ENCODE measurements at regions not wholly inside any gene's neighbourhood (a gene's known extent, or its start where the extent isn't known, plus 50 kb on each side); places are given as distances from the start of the nearest gene placed in this dataset.
A peak's percentile ranks its signal among the peaks of the same experiment; 100 is the strongest.

- Histone ChIP-seq H3K9ac (ENCODE audit: low read depth, low read length) (no peak overlapping the region), H3K27ac (ENCODE audit: low read depth, low read length) (no peak overlapping the region), H3K36me3 (ENCODE audit: control insufficient read depth, insufficient read depth, low read length) (no peaks in the 10 kb centered on the region), H3K9me3 (ENCODE audit: control insufficient read depth, insufficient read depth, low read length) (no peaks in the 10 kb centered on the region), H3K27me3 (ENCODE audit: control insufficient read depth, insufficient read depth, low read length) (no peaks in the 10 kb centered on the region), H3K4me1 (ENCODE audit: control insufficient read depth, insufficient read depth, low read length) (peaks cover 14% of the 10 kb centered on the region; the same call in 1 of the 2 replicates), H3K4me3 (ENCODE audit: low read depth, low read length) (no peak overlapping the region)
These were observed 589.4 kb upstream of the ADGRL4 start for GRCh38 chr1:79595931-79596330.

- H3K4me1 ChIP-seq (ENCODE audit: control insufficient read depth, insufficient read depth, low read length) = peaks cover 31% of the 10 kb centered on the region
- no peak overlapping the region for H3K4me3 ChIP-seq (ENCODE audit: low read depth, low read length)
- no peak overlapping the region for H3K27ac ChIP-seq (ENCODE audit: low read depth, low read length)
- H3K9me3 ChIP-seq (ENCODE audit: control insufficient read depth, insufficient read depth, low read length) = no peaks in the 10 kb centered on the region
- H3K27me3 ChIP-seq (ENCODE audit: control insufficient read depth, insufficient read depth, low read length) = no peaks in the 10 kb centered on the region
- H3K9ac ChIP-seq (ENCODE audit: low read depth, low read length) = no peak overlapping the region
- H3K36me3 ChIP-seq (ENCODE audit: control insufficient read depth, insufficient read depth, low read length) = no peaks in the 10 kb centered on the region
These were observed 587.7 kb upstream of the ADGRL4 start for GRCh38 chr1:79594121-79594698.

GRCh38 chr1:79592707-79593106, 586.2 kb upstream of the ADGRL4 start:
- H3K27ac ChIP-seq (ENCODE audit: low read depth, low read length) = no peak overlapping the region
- H3K27me3 ChIP-seq (ENCODE audit: control insufficient read depth, insufficient read depth, low read length) = no peaks in the 10 kb centered on the region
- H3K9ac ChIP-seq (ENCODE audit: low read depth, low read length) = no peak overlapping the region
- no peak overlapping the region for H3K4me3 ChIP-seq (ENCODE audit: low read depth, low read length)
- H3K4me1 ChIP-seq (ENCODE audit: control insufficient read depth, insufficient read depth, low read length) = peaks cover 46% of the 10 kb centered on the region
- no peaks in the 10 kb centered on the region for H3K36me3 ChIP-seq (ENCODE audit: control insufficient read depth, insufficient read depth, low read length)
- no peaks in the 10 kb centered on the region for H3K9me3 ChIP-seq (ENCODE audit: control insufficient read depth, insufficient read depth, low read length)

GRCh38 chr1:79588719-79589118, 582.2 kb upstream of the ADGRL4 start:
- H3K27me3 ChIP-seq (ENCODE audit: control insufficient read depth, insufficient read depth, low read length) = no peaks in the 10 kb centered on the region
- H3K4me1 ChIP-seq (ENCODE audit: control insufficient read depth, insufficient read depth, low read length) = peaks cover 56% of the 10 kb centered on the region
- H3K36me3 ChIP-seq (ENCODE audit: control insufficient read depth, insufficient read depth, low read length) = no peaks in the 10 kb centered on the region
- peak overlapping the region; percentile 4 for H3K4me3 ChIP-seq (ENCODE audit: low read depth, low read length)
- peak overlapping the region; percentile 27; the same call in 1 of the 2 replicates for H3K9ac ChIP-seq (ENCODE audit: low read depth, low read length)
- peaks cover 11% of the 10 kb centered on the region for H3K9me3 ChIP-seq (ENCODE audit: control insufficient read depth, insufficient read depth, low read length)
- peak overlapping the region; percentile 83 for H3K27ac ChIP-seq (ENCODE audit: low read depth, low read length)

- Histone ChIP-seq H3K36me3 (ENCODE audit: control insufficient read depth, insufficient read depth, low read length) (no peaks in the 10 kb centered on the region), H3K4me3 (ENCODE audit: low read depth, low read length) (no peak overlapping the region), H3K4me1 (ENCODE audit: control insufficient read depth, insufficient read depth, low read length) (peaks cover 54% of the 10 kb centered on the region), H3K27me3 (ENCODE audit: control insufficient read depth, insufficient read depth, low read length) (no peaks in the 10 kb centered on the region), H3K9me3 (ENCODE audit: control insufficient read depth, insufficient read depth, low read length) (peaks cover 11% of the 10 kb centered on the region), H3K27ac (ENCODE audit: low read depth, low read length) (no peak overlapping the region), H3K9ac (ENCODE audit: low read depth, low read length) (no peak overlapping the region)
These were observed 580.7 kb upstream of the ADGRL4 start for GRCh38 chr1:79587229-79587628.

- no peak overlapping the region for H3K27ac ChIP-seq (ENCODE audit: low read depth, low read length)
- no peaks in the 10 kb centered on the region for H3K27me3 ChIP-seq (ENCODE audit: control insufficient read depth, insufficient read depth, low read length)
- no peaks in the 10 kb centered on the region for H3K36me3 ChIP-seq (ENCODE audit: control insufficient read depth, insufficient read depth, low read length)
- H3K9me3 ChIP-seq (ENCODE audit: control insufficient read depth, insufficient read depth, low read length) = peaks cover 11% of the 10 kb centered on the region
- H3K4me1 ChIP-seq (ENCODE audit: control insufficient read depth, insufficient read depth, low read length) = peaks cover 41% of the 10 kb centered on the region
- H3K4me3 ChIP-seq (ENCODE audit: low read depth, low read length) = no peak overlapping the region
- H3K9ac ChIP-seq (ENCODE audit: low read depth, low read length) = no peak overlapping the region
These were observed 579.3 kb upstream of the ADGRL4 start for GRCh38 chr1:79585801-79586200.

- Histone ChIP-seq H3K9ac (ENCODE audit: low read depth, low read length) (no peak overlapping the region), H3K27ac (ENCODE audit: low read depth, low read length) (no peak overlapping the region), H3K27me3 (ENCODE audit: control insufficient read depth, insufficient read depth, low read length) (no peaks in the 10 kb centered on the region), H3K36me3 (ENCODE audit: control insufficient read depth, insufficient read depth, low read length) (no peaks in the 10 kb centered on the region), H3K4me1 (ENCODE audit: control insufficient read depth, insufficient read depth, low read length) (0 out of 2 replicates have a peak, but pooled peaks cover 3% of the 10 kb centered on the region), H3K9me3 (ENCODE audit: control insufficient read depth, insufficient read depth, low read length) (no peaks in the 10 kb centered on the region), H3K4me3 (ENCODE audit: low read depth, low read length) (no peak overlapping the region)
These were observed 568.9 kb upstream of the ADGRL4 start for GRCh38 chr1:79575424-79575823.

- Histone ChIP-seq H3K36me3 (ENCODE audit: control insufficient read depth, insufficient read depth, low read length) (no peaks in the 10 kb centered on the region), H3K27me3 (ENCODE audit: control insufficient read depth, insufficient read depth, low read length) (no peaks in the 10 kb centered on the region), H3K4me1 (ENCODE audit: control insufficient read depth, insufficient read depth, low read length) (no peaks in the 10 kb centered on the region), H3K27ac (ENCODE audit: low read depth, low read length) (no peak overlapping the region), H3K9me3 (ENCODE audit: control insufficient read depth, insufficient read depth, low read length) (no peaks in the 10 kb centered on the region), H3K9ac (ENCODE audit: low read depth, low read length) (no peak overlapping the region), H3K4me3 (ENCODE audit: low read depth, low read length) (no peak overlapping the region)
These were observed 561.9 kb upstream of the ADGRL4 start for GRCh38 chr1:79568411-79568810.

- no peaks in the 10 kb centered on the region for H3K36me3 ChIP-seq (ENCODE audit: control insufficient read depth, insufficient read depth, low read length)
- H3K27ac ChIP-seq (ENCODE audit: low read depth, low read length) = no peak overlapping the region
- H3K4me1 ChIP-seq (ENCODE audit: control insufficient read depth, insufficient read depth, low read length) = no peaks in the 10 kb centered on the region
- no peak overlapping the region for H3K4me3 ChIP-seq (ENCODE audit: low read depth, low read length)
- H3K27me3 ChIP-seq (ENCODE audit: control insufficient read depth, insufficient read depth, low read length) = no peaks in the 10 kb centered on the region
- H3K9ac ChIP-seq (ENCODE audit: low read depth, low read length) = no peak overlapping the region
- peaks cover 3% of the 10 kb centered on the region; the same call in 1 of the 2 replicates for H3K9me3 ChIP-seq (ENCODE audit: control insufficient read depth, insufficient read depth, low read length)
These were observed 555.0 kb upstream of the ADGRL4 start for GRCh38 chr1:79561521-79561978.

GRCh38 chr1:79556189-79556588, 549.7 kb upstream of the ADGRL4 start:
- H3K4me3 ChIP-seq (ENCODE audit: low read depth, low read length) = no peak overlapping the region

GRCh38 chr1:79554688-79555087, 548.2 kb upstream of the ADGRL4 start:
- Histone ChIP-seq H3K9me3 (ENCODE audit: control insufficient read depth, insufficient read depth, low read length) (no peaks in the 10 kb centered on the region), H3K27me3 (ENCODE audit: control insufficient read depth, insufficient read depth, low read length) (no peaks in the 10 kb centered on the region), H3K4me1 (ENCODE audit: control insufficient read depth, insufficient read depth, low read length) (no peaks in the 10 kb centered on the region), H3K9ac (ENCODE audit: low read depth, low read length) (no peak overlapping the region), H3K27ac (ENCODE audit: low read depth, low read length) (no peak overlapping the region), H3K4me3 (ENCODE audit: low read depth, low read length) (no peak overlapping the region), H3K36me3 (ENCODE audit: control insufficient read depth, insufficient read depth, low read length) (no peaks in the 10 kb centered on the region)

More at GRCh38 chr1:79556189-79556588, 549.7 kb upstream of the ADGRL4 start:
- Histone ChIP-seq H3K27me3 (ENCODE audit: control insufficient read depth, insufficient read depth, low read length) (no peaks in the 10 kb centered on the region), H3K27ac (ENCODE audit: low read depth, low read length) (no peak overlapping the region), H3K36me3 (ENCODE audit: control insufficient read depth, insufficient read depth, low read length) (no peaks in the 10 kb centered on the region), H3K9me3 (ENCODE audit: control insufficient read depth, insufficient read depth, low read length) (no peaks in the 10 kb centered on the region; the same call in 1 of the 2 replicates), H3K9ac (ENCODE audit: low read depth, low read length) (no peak overlapping the region), H3K4me1 (ENCODE audit: control insufficient read depth, insufficient read depth, low read length) (no peaks in the 10 kb centered on the region)

All from HUES48 (cell line).